Suprapubic skin (tissue), 4 donors: ENCODE measurements at regions not wholly inside any gene's neighbourhood (a gene's known extent, or its start where the extent isn't known, plus 50 kb on each side); places are given as distances from the start of the nearest gene placed in this dataset.

Source experiments
- EP300 ChIP-seq: sonication (generic); formaldehyde crosslinking; IDR thresholded peaks from one replicate; pipeline ENCODE4 v1.6.1; 2017; ENCODE audit warnings: antibody characterized with exemption
- POLR2AphosphoS5 ChIP-seq, 3 donors: sonication (generic); formaldehyde crosslinking; IDR thresholded peaks; one replicate each; pipeline ENCODE4 v1.6.1; 2017; ENCODE audit warnings: antibody characterized with exemption in 3 of 3

GRCh38 chr10:88161756-88162155, 298.3 kb downstream of the PTEN start:
- no peak for TF ChIP-seq EP300
- TF ChIP-seq POLR2AphosphoS5 (IDR thresholded peaks at IDR 0.05) = no peak
